ENCODE measurements at regions not wholly inside any gene's neighbourhood (a gene's known extent, or its start where the extent isn't known, plus 50 kb on each side); places are given as distances from the start of the nearest gene placed in this dataset.

GRCh38 chr1:88404582-88404981 is 279.5 kb upstream of the PKN2 start:
- POLR2A ChIA-PET: no interaction called here
- TF ChIP-seq, protein P1, sequence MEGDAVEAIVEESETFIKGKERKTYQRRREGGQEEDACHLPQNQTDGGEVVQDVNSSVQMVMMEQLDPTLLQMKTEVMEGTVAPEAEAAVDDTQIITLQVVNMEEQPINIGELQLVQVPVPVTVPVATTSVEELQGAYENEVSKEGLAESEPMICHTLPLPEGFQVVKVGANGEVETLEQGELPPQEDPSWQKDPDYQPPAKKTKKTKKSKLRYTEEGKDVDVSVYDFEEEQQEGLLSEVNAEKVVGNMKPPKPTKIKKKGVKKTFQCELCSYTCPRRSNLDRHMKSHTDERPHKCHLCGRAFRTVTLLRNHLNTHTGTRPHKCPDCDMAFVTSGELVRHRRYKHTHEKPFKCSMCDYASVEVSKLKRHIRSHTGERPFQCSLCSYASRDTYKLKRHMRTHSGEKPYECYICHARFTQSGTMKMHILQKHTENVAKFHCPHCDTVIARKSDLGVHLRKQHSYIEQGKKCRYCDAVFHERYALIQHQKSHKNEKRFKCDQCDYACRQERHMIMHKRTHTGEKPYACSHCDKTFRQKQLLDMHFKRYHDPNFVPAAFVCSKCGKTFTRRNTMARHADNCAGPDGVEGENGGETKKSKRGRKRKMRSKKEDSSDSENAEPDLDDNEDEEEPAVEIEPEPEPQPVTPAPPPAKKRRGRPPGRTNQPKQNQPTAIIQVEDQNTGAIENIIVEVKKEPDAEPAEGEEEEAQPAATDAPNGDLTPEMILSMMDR (IDR thresholded peaks at IDR 0.05; ENCODE audit: control extremely low read depth, extremely low read depth, low read depth, missing control alignments): no peak

GRCh38 chr1:88407248-88407647 is 276.8 kb upstream of the PKN2 start:
- no peak for DNase-seq (ENCODE audit: extremely low spot score)
- POLR2A ChIA-PET: no interaction called here
- CTCF ChIA-PET: interaction anchor here (1.3 to 1.8 kb wide), 2 partner anchors 9 to 15 kb away, joined by 3 to 4 read pairs; no protein-coding TSS in a partner anchor
- TF ChIP-seq, protein P1 (IDR thresholded peaks at IDR 0.05; ENCODE audit: control extremely low read depth, extremely low read depth, low read depth, missing control alignments): no peak

More at GRCh38 chr1:88404582-88404981, 279.5 kb upstream of the PKN2 start:
- CTCF ChIA-PET: interaction anchor here (1.4 kb wide), 1 partner anchor 9 kb away, joined by 4 read pairs; no protein-coding TSS in a partner anchor
- no peak for DNase-seq (ENCODE audit: extremely low spot score)

DNA sequence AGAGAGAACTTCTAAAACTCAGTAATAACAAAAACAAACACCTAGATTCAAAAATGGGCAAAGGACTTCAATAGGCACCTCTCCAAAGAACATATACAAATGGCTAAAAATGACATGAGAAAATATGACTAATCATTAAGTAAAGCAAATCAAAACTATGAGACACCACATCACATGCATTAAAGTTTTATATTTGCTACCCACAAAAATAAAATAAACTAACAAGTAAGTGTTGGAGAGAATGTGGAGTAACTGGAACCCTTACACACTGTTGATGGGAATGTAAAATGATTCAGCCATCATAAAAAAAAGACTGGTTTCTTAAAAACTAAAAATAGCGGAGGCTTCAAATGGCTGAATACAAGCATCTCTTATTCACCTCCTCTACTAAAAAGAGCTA is 262.1 kb upstream of the PKN2 start:
- POLR2A ChIA-PET: no interaction called here
- TF ChIP-seq, protein P1 (IDR thresholded peaks at IDR 0.05; ENCODE audit: control extremely low read depth, extremely low read depth, low read depth, missing control alignments): no peak
- CTCF ChIA-PET: interaction anchor here (1.0 kb wide), 1 partner anchor 14 kb away, joined by 4 read pairs; no protein-coding TSS in a partner anchor
- DNase-seq (ENCODE audit: extremely low spot score): no peak

DNA sequence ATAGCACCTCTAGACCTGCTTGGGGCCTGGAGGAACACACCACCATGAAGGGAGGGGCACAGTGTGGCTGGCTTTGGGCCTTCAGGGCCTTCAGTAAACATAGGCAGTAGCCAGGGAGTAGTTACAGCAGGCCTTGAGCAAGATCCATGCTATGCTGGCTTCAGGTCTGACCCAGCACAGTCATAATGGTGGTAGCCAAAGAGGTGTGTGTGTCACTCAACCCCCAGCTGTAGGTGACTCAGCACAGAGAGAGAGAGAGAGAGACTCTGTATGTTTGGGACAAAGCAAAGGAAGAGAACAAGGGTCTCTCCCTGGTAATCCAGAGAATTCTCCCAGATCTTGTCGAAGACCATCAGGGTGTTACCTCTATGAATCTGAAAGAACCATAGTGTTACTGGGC is 250.5 kb upstream of the PKN2 start:
- DNase-seq (ENCODE audit: extremely low spot score): no peak
- ChIA-PET CTCF (interaction anchor here (1.3 kb wide), 1 partner anchor 8 kb away, joined by 5 read pairs; no protein-coding TSS in a partner anchor), POLR2A (no interaction called here)
- TF ChIP-seq, protein P1 (IDR thresholded peaks at IDR 0.05; ENCODE audit: control extremely low read depth, extremely low read depth, low read depth, missing control alignments): no peak

DNA sequence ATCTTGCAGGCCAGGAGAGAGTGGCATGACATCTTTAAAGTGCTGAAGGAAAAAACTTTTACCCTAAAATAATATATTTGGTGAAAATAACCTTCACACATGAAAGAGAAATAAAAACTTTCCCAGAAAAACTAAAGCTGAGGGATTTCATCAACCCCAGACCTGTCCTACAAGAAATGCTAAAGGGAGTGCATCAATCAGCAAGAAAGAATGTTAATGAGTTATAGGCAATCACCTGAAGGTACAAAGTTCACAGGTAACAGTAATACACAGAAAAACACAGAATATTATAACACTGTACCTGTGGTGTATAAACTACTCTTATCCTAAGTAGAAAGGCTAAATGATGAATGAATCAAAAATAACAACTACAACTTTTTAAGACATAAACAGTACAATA is 249.2 kb upstream of the PKN2 start:
- ChIA-PET CTCF (interaction anchor here (1.3 kb wide), 1 partner anchor 9 kb away, joined by 5 read pairs; no protein-coding TSS in a partner anchor), POLR2A (no interaction called here)
- DNase-seq (ENCODE audit: extremely low spot score): no peak
- TF ChIP-seq, protein P1 (IDR thresholded peaks at IDR 0.05; ENCODE audit: control extremely low read depth, extremely low read depth, low read depth, missing control alignments): no peak

DNA sequence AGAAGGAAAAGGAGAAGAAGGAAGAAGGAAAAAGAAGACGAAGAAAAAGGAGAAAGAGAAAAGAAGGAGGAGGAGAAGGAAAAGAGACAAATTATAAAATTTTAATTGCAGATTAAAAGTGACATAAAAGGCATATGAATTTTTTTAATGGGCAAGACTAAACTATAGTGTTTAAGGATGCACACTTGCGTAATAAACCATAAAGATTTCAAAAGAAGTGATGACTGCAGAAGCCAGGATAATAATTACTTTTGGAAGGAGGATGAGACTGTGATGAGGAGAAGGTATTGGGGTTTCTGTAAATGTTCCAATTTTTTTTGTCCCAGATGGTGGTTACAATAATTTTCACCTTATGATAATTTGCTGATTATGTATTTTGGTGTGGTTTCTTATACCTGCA is 243.1 kb upstream of the PKN2 start:
- POLR2A ChIA-PET: no interaction called here
- no peak for DNase-seq (ENCODE audit: extremely low spot score)
- CTCF ChIA-PET: no interaction called here
- TF ChIP-seq, protein P1 (IDR thresholded peaks at IDR 0.05; ENCODE audit: control extremely low read depth, extremely low read depth, low read depth, missing control alignments): no peak

Measured in GM10248 (cell line).